ENCODE measurements at regions not wholly inside any gene's neighbourhood (a gene's known extent, or its start where the extent isn't known, plus 50 kb on each side); places are given as distances from the start of the nearest gene placed in this dataset.

DNA sequence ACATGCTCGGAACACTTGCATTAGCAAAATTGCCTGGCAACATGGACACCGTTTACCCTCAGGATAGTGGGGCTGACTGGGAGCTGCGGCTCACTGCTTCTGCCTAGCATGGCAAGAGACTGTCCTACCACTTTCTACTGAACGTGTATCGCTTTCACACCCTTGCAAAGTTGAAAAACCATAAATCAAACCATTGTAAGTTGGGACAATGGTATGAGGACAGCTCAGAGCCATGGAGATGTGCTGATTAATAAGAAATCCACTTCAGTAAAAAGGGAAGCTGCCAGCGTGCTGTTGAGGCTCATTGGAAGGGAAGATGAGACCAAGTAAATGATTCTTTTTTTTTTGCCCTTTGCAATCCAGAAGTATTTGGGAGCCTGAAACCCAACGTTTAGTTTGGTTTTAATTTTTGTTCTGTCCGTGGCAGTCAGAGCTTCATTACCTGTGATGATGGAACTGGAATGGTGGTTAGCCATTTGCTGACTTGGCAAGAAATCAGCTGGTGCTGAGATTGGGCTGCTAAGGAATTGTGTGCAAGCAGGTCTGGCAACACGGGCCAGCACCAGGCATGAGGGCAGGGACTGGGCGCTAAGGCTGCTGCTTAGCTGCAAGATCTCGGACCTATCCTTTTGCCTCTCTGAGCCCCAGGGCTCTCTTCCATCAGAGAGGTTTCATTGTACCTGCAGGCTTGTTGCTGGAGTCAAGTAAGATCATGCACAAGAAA, 75.5 kb upstream of the HS6ST1 start:
- Mint-ChIP-seq H3K9me3 (ENCODE audit: unreplicated experiment) (peaks cover 4% of the 10 kb centered on the region), H3K4me3 (ENCODE audit: unreplicated experiment) (no peak overlapping the region), H3K4me1 (ENCODE audit: low read depth, unreplicated experiment) (peaks cover 27% of the 10 kb centered on the region), H3K27me3 (ENCODE audit: unreplicated experiment) (peaks cover 4% of the 10 kb centered on the region), H3K36me3 (ENCODE audit: unreplicated experiment) (peaks cover 4% of the 10 kb centered on the region), H3K27ac (ENCODE audit: unreplicated experiment) (no peak overlapping the region)
- TF ChIP-seq, protein P1, sequence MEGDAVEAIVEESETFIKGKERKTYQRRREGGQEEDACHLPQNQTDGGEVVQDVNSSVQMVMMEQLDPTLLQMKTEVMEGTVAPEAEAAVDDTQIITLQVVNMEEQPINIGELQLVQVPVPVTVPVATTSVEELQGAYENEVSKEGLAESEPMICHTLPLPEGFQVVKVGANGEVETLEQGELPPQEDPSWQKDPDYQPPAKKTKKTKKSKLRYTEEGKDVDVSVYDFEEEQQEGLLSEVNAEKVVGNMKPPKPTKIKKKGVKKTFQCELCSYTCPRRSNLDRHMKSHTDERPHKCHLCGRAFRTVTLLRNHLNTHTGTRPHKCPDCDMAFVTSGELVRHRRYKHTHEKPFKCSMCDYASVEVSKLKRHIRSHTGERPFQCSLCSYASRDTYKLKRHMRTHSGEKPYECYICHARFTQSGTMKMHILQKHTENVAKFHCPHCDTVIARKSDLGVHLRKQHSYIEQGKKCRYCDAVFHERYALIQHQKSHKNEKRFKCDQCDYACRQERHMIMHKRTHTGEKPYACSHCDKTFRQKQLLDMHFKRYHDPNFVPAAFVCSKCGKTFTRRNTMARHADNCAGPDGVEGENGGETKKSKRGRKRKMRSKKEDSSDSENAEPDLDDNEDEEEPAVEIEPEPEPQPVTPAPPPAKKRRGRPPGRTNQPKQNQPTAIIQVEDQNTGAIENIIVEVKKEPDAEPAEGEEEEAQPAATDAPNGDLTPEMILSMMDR (IDR thresholded peaks at IDR 0.05; ENCODE audit: partially characterized antibody, unreplicated experiment), result no peak
- no peak for DNase-seq

DNA sequence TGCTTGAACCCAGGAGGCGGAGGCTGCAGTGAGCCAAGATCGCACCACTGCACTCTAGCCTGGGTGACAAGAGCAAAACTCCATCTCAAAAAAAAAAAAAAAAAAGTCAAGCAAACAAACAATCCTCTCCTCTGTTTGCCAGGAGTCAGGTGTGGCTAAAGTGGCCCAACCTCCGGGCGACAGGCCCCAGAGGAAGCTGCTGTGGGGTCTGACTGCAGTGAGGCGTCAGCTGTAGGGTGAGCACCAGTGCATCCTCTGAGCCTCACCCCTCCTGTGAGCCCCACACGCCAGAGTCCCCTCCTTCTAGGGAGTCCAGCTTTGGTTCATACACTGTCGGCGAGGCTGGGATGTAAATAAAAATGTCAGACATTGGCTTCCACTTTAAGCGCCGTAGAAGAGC, 76.5 kb upstream of the HS6ST1 start:
- H3K36me3 Mint-ChIP-seq (ENCODE audit: unreplicated experiment), result peaks cover 4% of the 10 kb centered on the region
- no peak overlapping the region for H3K27ac Mint-ChIP-seq (ENCODE audit: unreplicated experiment)
- H3K27me3 Mint-ChIP-seq (ENCODE audit: unreplicated experiment), result peaks cover 7% of the 10 kb centered on the region
- no peak for DNase-seq
- H3K9me3 Mint-ChIP-seq (ENCODE audit: unreplicated experiment), result peaks cover 4% of the 10 kb centered on the region
- H3K4me3 Mint-ChIP-seq (ENCODE audit: unreplicated experiment), result no peak overlapping the region
- TF ChIP-seq, protein P1 (IDR thresholded peaks at IDR 0.05; ENCODE audit: partially characterized antibody, unreplicated experiment), result no peak
- H3K4me1 Mint-ChIP-seq (ENCODE audit: low read depth, unreplicated experiment), result peaks cover 27% of the 10 kb centered on the region

DNA sequence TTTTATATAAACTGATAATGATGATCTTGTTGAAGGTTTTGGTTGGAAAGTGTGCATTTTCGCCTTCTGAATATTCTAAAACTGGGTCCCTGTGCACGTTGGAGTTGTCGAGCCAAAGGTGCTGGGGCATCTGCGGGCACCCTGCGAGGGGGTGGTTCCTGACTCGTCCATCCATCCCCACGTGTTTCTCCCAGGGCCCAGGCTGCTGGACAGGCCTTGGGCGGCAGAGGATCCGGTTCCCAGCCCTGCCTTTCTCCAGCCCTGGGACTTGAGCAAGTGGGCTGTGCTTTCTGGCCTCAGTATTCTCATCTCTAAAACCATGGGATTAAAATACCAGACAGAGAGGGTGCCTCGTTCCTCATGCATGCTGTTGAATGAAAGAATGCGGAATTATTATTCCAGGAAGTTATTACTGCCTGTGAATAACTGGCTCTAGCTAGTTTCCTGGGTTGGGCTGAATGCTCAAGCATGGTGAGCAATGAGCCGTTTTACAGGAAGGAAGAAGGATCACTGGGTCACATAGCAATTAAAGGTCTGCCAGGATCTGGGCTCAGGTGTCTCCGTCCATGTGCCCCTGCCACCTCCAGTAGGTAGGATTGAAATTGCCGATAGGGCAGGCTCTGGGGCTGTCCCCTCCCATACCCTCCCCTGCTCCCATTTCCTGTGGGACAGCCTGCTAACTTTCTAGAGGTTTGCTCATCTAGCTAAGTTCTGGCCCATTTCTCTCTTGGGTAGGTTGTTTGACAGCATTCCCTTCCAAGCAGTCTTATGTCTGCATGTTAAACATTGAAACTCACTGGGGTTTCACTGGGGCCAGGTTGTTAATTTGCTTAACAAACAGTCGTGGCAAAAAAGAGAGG, 77.2 kb upstream of the HS6ST1 start:
- Mint-ChIP-seq H3K36me3 (ENCODE audit: unreplicated experiment) (peaks cover 4% of the 10 kb centered on the region), H3K9me3 (ENCODE audit: unreplicated experiment) (peaks cover 4% of the 10 kb centered on the region), H3K27me3 (ENCODE audit: unreplicated experiment) (peaks cover 7% of the 10 kb centered on the region), H3K4me1 (ENCODE audit: low read depth, unreplicated experiment) (peaks cover 29% of the 10 kb centered on the region), H3K4me3 (ENCODE audit: unreplicated experiment) (no peak overlapping the region), H3K27ac (ENCODE audit: unreplicated experiment) (peak overlapping the region; percentile 79)
- TF ChIP-seq, protein P1 (IDR thresholded peaks at IDR 0.05; ENCODE audit: partially characterized antibody, unreplicated experiment), result no peak
- no peak for DNase-seq

DNA sequence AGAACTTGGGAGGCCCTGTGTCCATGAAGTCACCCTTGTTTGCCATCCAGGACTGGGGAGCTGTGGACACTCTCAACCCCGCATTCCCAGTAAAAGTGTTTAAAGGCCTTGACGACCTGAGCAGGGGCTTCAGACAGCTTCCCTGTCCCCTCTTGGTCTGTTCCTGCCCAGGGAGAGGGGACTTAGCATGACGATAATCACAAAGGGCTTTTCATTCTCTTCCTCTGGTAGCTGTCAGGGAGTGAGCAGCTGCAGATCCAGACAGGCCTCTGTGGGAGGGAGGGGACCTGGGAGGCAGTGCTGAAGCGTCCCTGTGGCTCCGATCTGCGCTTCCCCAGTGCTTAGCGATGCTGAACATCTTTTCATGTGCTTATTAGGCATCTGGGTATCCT, 77.8 kb upstream of the HS6ST1 start:
- H3K9me3 Mint-ChIP-seq (ENCODE audit: unreplicated experiment), result peaks cover 4% of the 10 kb centered on the region
- peak overlapping the region; percentile 79 for H3K27ac Mint-ChIP-seq (ENCODE audit: unreplicated experiment)
- peaks cover 7% of the 10 kb centered on the region for H3K27me3 Mint-ChIP-seq (ENCODE audit: unreplicated experiment)
- TF ChIP-seq, protein P1 (IDR thresholded peaks at IDR 0.05; ENCODE audit: partially characterized antibody, unreplicated experiment), result no peak
- peak; percentile 69 for DNase-seq
- peaks cover 26% of the 10 kb centered on the region for H3K4me1 Mint-ChIP-seq (ENCODE audit: low read depth, unreplicated experiment)
- no peak overlapping the region for H3K4me3 Mint-ChIP-seq (ENCODE audit: unreplicated experiment)
- peaks cover 4% of the 10 kb centered on the region for H3K36me3 Mint-ChIP-seq (ENCODE audit: unreplicated experiment)

DNA sequence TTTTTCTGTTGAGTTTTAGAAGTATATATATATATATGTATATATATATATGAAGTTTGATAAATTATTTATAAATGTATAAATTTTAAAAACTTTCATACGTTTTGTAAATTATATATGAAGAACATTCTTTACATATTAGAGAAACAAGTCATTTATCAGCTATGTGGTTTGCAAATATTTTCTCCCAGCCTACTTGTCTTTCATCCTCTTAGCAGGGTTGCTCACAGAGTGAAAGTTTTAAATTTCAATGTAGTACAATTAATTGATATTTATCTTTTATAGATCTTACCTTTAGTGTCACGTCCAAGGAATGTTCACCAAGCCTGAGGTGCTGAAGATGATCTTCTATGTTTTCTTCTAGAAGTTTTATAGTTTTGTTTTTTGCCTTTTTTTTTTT, 78.3 kb upstream of the HS6ST1 start:
- no peak overlapping the region for H3K4me3 Mint-ChIP-seq (ENCODE audit: unreplicated experiment)
- no peak overlapping the region for H3K27ac Mint-ChIP-seq (ENCODE audit: unreplicated experiment)
- H3K27me3 Mint-ChIP-seq (ENCODE audit: unreplicated experiment), result peaks cover 7% of the 10 kb centered on the region
- peaks cover 4% of the 10 kb centered on the region for H3K9me3 Mint-ChIP-seq (ENCODE audit: unreplicated experiment)
- peaks cover 24% of the 10 kb centered on the region for H3K4me1 Mint-ChIP-seq (ENCODE audit: low read depth, unreplicated experiment)
- H3K36me3 Mint-ChIP-seq (ENCODE audit: unreplicated experiment), result peaks cover 4% of the 10 kb centered on the region
- TF ChIP-seq, protein P1 (IDR thresholded peaks at IDR 0.05; ENCODE audit: partially characterized antibody, unreplicated experiment), result no peak
- no peak for DNase-seq

Measured in glutamatergic neuron (in vitro differentiated cells).